NCI-H345 treated with DMSO at 0.1 percent for 48 hours (cell line): ENCODE measurements at regions not wholly inside any gene's neighbourhood (a gene's known extent, or its start where the extent isn't known, plus 50 kb on each side); places are given as distances from the start of the nearest gene placed in this dataset.

Experiments used
- DNase-seq: peaks from one replicate; lab custom pipeline; 2025; ENCODE audit not compliant: unreplicated experiment; lab: John Stamatoyannopoulos, UW

DNA sequence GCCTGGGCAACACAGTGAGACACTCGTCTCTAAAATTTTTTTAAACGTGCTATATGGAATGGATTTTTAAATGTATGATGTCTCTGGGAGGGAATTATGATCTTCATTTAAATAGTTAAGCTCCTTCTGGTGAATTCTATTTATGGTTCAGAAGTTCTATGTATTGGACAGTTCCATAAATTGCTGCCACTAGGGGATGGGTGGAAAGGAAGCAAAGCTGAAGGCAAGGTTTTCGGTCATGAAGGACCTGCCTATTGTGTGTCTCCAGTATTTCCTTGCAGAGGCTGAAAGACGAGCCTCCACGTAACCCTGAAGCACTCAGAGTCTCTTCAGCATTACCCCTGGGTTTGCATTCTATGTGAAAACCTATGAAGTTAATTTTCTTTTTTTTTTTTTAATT is 451.5 kb upstream of the FAT1 start:
- DNase-seq: no peak

GRCh38 chr4:187176261-187176910 is 452.7 kb upstream of the FAT1 start:
- no peak for DNase-seq

GRCh38 chr4:187178084-187178483 is 454.4 kb upstream of the FAT1 start:
- DNase-seq: no peak

DNA sequence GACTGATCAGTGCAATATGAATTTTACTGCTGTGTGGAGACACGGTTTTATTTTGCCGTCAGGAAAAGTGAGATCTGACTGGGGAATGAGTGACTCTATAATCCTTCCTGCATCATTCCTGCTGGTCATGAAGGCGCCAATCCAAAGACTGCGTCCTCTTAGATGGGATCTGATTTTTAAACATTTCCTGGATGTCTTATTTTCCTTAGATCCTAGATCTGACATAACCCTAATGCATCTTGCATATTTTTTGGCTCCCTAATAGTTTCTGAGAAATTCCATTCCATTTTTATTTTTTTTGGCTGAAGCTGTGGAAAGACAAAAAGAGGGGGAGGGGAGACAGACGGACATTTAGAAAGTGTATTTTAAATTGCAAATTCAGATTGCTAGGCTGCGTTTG is 454.9 kb upstream of the FAT1 start:
- DNase-seq: no peak

- no peak for DNase-seq
Observed at GRCh38 chr4:187179086-187180058, 455.7 kb upstream of the FAT1 start.

DNA sequence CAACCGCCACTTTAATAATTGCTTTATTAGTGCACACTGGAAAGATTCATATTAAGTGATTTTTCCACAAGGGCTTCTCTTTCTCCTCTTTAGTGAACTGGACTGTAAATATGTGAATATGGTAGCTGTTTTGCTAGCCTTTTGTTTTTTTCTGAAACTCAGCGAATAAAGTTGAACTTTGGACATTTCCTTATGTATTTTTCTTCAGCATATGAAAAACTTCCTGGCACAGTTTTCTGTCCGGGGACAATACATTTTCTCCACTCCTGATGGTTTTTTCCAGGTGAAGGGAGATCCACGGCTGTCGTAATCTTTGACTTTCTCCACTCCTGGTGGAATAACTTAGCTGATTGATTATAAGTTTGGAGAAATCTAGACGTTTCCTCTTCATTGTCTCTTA is 457.4 kb upstream of the FAT1 start:
- DNase-seq: no peak

DNA sequence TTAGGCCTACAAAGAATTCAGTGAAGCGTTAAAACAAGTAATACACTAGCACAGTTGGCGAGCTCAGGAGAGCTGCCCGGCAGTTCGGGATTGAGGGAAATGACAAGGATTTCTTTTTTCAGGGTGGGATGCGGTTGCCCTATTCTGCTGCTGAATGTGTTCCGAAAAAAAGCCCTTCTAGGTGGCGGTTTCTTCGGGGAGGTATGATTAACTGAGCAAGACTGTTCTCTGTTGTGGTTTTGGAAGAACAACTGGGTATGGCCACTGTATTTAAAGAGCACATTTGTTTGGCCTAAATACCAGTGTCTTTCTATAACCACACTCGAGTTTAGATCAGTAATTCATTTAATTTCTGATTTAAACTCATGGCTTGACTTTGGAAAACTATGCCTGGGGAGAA is 459.7 kb upstream of the FAT1 start:
- no peak for DNase-seq

- DNase-seq: no peak
Observed at GRCh38 chr4:187183826-187184225, 460.2 kb upstream of the FAT1 start.

DNA sequence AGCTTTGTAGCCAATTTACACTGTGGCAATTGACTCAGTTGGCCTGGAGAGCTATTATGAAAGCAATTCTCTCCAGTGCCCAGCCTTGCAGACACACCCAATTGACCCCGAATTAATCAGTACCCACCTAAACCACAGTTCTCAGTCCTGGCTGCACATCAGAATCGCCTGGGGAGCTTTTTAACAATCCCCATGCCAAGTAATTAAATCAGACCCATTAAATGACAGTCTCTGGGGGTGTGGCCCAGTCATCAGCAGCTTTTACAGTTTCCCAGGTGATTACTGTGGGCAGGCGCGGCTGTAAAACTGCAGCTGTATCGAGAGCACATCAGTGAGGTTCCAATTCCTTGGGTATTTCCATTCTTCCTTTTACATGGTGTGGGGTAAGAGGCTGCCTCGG is 460.9 kb upstream of the FAT1 start:
- no peak for DNase-seq

GRCh38 chr4:187188118-187188517 is 464.5 kb upstream of the FAT1 start:
- DNase-seq: no peak

GRCh38 chr4:187188741-187189140 is 465.1 kb upstream of the FAT1 start:
- no peak for DNase-seq

GRCh38 chr4:187190390-187190789 is 466.7 kb upstream of the FAT1 start:
- no peak for DNase-seq

- no peak for DNase-seq
Observed at GRCh38 chr4:187191676-187192075, 468.0 kb upstream of the FAT1 start.

DNA sequence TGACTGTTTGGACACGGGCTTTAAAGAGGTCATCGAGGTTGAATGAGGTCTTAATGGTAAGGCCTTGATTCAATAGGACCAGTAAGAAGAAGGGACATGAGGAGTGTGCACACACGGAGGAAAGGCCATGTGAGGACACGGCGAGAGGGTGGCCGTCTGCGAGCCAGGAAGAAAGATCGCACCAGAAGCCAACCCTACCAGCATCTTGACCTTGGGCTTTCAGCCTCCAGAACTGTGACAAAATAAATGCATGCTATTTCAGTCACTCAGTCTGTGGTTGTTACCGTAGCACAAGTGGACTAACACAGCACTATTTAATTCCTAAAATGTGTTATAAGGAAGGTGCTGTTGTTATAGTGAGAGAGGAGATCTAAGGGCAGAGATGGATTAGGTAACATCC is 468.6 kb upstream of the FAT1 start:
- DNase-seq: no peak

DNA sequence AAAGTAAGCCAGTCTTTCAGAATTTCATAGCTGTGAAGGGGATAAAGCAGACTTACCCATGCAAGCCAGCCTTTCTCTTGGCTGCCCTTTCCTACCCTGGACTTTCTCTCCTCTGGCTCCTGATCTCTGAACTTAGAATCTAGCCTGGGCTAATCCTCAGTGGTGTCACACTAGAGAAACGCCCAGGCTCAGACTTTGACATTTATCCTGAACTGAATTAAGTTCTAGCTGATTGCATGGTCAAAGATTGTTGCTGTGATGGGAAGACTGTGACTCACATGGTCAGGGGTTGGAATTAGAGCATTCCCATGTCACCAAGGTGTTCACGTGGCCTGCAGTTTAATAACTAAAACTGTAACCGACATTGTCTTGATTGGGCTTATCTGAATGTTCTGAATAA is 469.5 kb upstream of the FAT1 start:
- no peak for DNase-seq

DNA sequence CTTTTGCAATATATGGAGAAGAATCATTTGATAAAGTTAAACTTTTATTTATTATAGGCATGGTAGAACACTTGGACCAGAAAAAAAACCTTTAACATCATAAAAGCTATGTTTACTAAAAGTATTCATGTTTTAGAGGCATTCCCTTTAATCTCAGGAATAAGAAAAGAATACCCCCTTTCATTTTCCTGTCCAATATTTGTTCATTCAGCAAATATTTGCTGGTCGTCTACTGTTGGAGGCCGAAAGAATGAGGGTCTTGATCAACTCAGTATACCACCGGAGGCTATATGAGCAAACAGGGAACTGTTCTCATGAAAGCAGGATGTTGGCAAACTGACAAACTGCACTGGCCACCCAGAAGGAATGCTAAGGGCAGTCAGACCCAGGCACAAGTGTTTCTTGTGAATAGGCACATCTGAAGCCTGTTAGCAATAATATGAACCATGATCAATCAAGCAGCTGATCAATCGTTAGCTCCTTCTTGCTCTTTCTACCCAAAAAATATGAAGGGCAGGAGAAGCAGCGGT is 480.8 kb upstream of the FAT1 start:
- no peak for DNase-seq

GRCh38 chr4:187207931-187208330 is 484.3 kb upstream of the FAT1 start:
- no peak for DNase-seq

DNA sequence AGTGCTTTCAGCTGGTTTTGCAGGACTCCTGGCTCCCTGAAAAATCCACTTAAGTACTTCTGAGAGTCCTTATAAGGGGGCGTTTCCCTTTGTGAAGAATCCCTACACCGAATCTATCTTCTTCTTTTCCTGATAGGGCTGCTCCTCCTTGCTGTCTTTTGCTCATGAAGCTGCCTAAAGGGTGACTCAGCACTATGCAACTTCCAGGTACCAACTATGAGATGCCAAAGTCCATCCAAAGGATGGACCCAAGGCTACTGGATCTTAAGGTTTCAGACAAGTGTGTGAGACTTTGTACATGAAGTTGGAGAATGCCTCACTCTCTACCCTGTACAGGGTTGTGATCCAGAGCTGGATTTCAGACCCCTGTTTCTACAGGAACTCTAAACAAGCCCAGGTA is 485.0 kb upstream of the FAT1 start:
- DNase-seq: no peak

GRCh38 chr4:187209921-187210613 is 486.4 kb upstream of the FAT1 start:
- DNase-seq: no peak

DNA sequence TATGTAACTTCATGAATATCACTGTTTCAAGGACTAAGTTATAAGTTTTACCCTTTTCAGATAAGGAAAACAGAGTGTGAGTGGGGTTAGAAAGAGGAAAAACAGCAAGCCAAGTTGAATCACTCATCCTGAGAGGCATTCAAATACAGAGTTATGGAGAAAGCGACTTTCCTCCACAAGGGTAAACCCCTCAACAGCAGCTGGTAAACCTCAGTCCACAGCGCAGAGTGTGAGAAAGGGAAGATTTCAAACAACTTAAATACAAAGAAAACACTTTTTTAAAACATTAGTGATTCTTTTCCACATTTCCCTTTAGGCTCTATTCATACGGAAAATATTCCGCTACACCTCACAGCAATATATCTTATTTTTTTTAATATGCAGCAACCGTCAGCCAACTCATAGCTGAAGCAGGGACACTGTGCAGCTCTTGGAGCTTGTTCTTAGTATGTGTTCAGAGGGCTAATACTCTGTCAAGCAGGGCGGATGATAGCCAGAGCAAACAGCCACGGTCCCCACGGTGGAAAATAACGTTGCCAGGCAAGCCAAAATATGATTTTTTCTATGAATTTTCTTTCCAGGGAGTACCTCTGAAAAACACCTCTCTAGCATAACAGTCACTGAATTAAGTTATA is 488.9 kb upstream of the FAT1 start:
- no peak for DNase-seq

- no peak for DNase-seq
Observed at GRCh38 chr4:187215438-187215837, 491.8 kb upstream of the FAT1 start.
